GM18873 (cell line): ENCODE measurements at regions not wholly inside any gene's neighbourhood (a gene's known extent, or its start where the extent isn't known, plus 50 kb on each side); places are given as distances from the start of the nearest gene placed in this dataset.

Experiments used
- ATAC-seq: cut with Tn5 transposase; IDR thresholded peaks from one replicate; pipeline ENCODE4 v1.9.1; 2021; ENCODE audit warnings: mild to moderate bottlenecking, moderate library complexity, moderate number of reproducible peaks; ENCODE audit not compliant: unreplicated experiment, low FRiP score

- ATAC-seq, result no peak
Measured at GRCh38 chrX:6793000-6793399, 258.1 kb upstream of the VCX3A start.

- no peak for ATAC-seq
Measured at GRCh38 chrX:6783912-6784311, 249.0 kb upstream of the VCX3A start.

GRCh38 chrX:6782831-6783230, 247.9 kb upstream of the VCX3A start:
- ATAC-seq, result no peak

- no peak for ATAC-seq
Measured at GRCh38 chrX:6778544-6779503, 243.9 kb upstream of the VCX3A start.

GRCh38 chrX:6777238-6778002, 242.5 kb upstream of the VCX3A start:
- ATAC-seq, result peak; percentile 88

- ATAC-seq, result no peak
Measured at GRCh38 chrX:6770936-6771335, 236.0 kb upstream of the VCX3A start.

GRCh38 chrX:6768881-6769280, 234.0 kb upstream of the VCX3A start:
- ATAC-seq, result no peak

GRCh38 chrX:6761251-6761650, 226.3 kb upstream of the VCX3A start:
- no peak for ATAC-seq

- no peak for ATAC-seq
Measured at GRCh38 chrX:6759655-6760375, 224.9 kb upstream of the VCX3A start.

GRCh38 chrX:6758234-6758633, 223.3 kb upstream of the VCX3A start:
- no peak for ATAC-seq

- ATAC-seq, result no peak
Measured at GRCh38 chrX:6757631-6758030, 222.7 kb upstream of the VCX3A start.

- no peak for ATAC-seq
Measured at GRCh38 chrX:6748595-6748994, 213.7 kb upstream of the VCX3A start.

GRCh38 chrX:6738518-6739470, 203.9 kb upstream of the VCX3A start:
- ATAC-seq, result peak; percentile 98

- no peak for ATAC-seq
Measured at GRCh38 chrX:6734844-6735634, 200.1 kb upstream of the VCX3A start.

GRCh38 chrX:6732101-6732500, 197.2 kb upstream of the VCX3A start:
- ATAC-seq, result peak; percentile 44

GRCh38 chrX:6729626-6730025, 194.7 kb upstream of the VCX3A start:
- no peak for ATAC-seq

- peak; percentile 85 for ATAC-seq
Measured at GRCh38 chrX:6718766-6719165, 183.8 kb upstream of the VCX3A start.

GRCh38 chrX:6708676-6709380, 173.9 kb upstream of the VCX3A start:
- ATAC-seq, result no peak
